ENCODE measurements at regions not wholly inside any gene's neighbourhood (a gene's known extent, or its start where the extent isn't known, plus 50 kb on each side); places are given as distances from the start of the nearest gene placed in this dataset.

GRCh38 chr11:29682856-29683255 lies 334.0 kb downstream of the KCNA4 start:
- TF ChIP-seq TAF1 (IDR thresholded peaks at IDR 0.05; ENCODE audit: low read depth, low read length) (no peak), POU2F2 (IDR thresholded peaks at IDR 0.05; ENCODE audit: low read depth, low read length) (no peak), POLR2AphosphoS5 (IDR thresholded peaks at IDR 0.05; ENCODE audit: low read depth, low read length) (no peak), PAX5 (IDR thresholded peaks at IDR 0.05; ENCODE audit: insufficient read depth, low read length, severe bottlenecking) (no peak)
